GM18861 (cell line): ENCODE measurements at regions not wholly inside any gene's neighbourhood (a gene's known extent, or its start where the extent isn't known, plus 50 kb on each side); places are given as distances from the start of the nearest gene placed in this dataset.

Experiments
- ATAC-seq: cut with Tn5 transposase; IDR thresholded peaks from one replicate; pipeline ENCODE4 v1.9.1; 2021; ENCODE audit not compliant: unreplicated experiment

- ATAC-seq = no peak
Measured at GRCh38 chr6:169959136-169960002, 207.9 kb downstream of the ERMARD start.

- no peak for ATAC-seq
Measured at GRCh38 chr6:169958510-169958909, 207.1 kb downstream of the ERMARD start.

GRCh38 chr6:169957351-169957963, 206.0 kb downstream of the ERMARD start:
- no peak for ATAC-seq

GRCh38 chr6:169956580-169956979, 205.2 kb downstream of the ERMARD start:
- no peak for ATAC-seq

GRCh38 chr6:169955731-169956437, 204.5 kb downstream of the ERMARD start:
- no peak for ATAC-seq

- no peak for ATAC-seq
Measured at GRCh38 chr6:169954977-169955376, 203.6 kb downstream of the ERMARD start.

- ATAC-seq = no peak
Measured at GRCh38 chr6:169953686-169954085, 202.3 kb downstream of the ERMARD start.

- no peak for ATAC-seq
Measured at GRCh38 chr6:169950558-169950957, 199.1 kb downstream of the ERMARD start.

- no peak for ATAC-seq
Measured at GRCh38 chr6:169949511-169950097, 198.2 kb downstream of the ERMARD start.

GRCh38 chr6:169946971-169947370, 195.5 kb downstream of the ERMARD start:
- ATAC-seq = no peak

GRCh38 chr6:169945117-169945516, 193.7 kb downstream of the ERMARD start:
- no peak for ATAC-seq

GRCh38 chr6:169944415-169944814, 193.0 kb downstream of the ERMARD start:
- ATAC-seq = no peak

GRCh38 chr6:169944061-169944337, 192.6 kb downstream of the ERMARD start:
- no peak for ATAC-seq

- ATAC-seq = no peak
Measured at GRCh38 chr6:169943241-169944060, 192.0 kb downstream of the ERMARD start.

- ATAC-seq = no peak
Measured at GRCh38 chr6:169942173-169942572, 190.8 kb downstream of the ERMARD start.

- no peak for ATAC-seq
Measured at GRCh38 chr6:169940481-169941271, 189.3 kb downstream of the ERMARD start.

GRCh38 chr6:169939554-169940164, 188.2 kb downstream of the ERMARD start:
- ATAC-seq = no peak

GRCh38 chr6:169938731-169939130, 187.3 kb downstream of the ERMARD start:
- ATAC-seq = no peak

- no peak for ATAC-seq
Measured at GRCh38 chr6:169938262-169938701, 186.9 kb downstream of the ERMARD start.
